Activated T-cell treated with anti-CD3 and anti-CD28 coated beads, Interleukin-2, amount 50 U/mL, for 1 hour (primary cell): ENCODE measurements at regions not wholly inside any gene's neighbourhood (a gene's known extent, or its start where the extent isn't known, plus 50 kb on each side); places are given as distances from the start of the nearest gene placed in this dataset.

ENCODE experiments used
- DNase-seq: peaks from one replicate; pipeline ENCODE4 v3.0.0-alpha.2; 2020

DNA sequence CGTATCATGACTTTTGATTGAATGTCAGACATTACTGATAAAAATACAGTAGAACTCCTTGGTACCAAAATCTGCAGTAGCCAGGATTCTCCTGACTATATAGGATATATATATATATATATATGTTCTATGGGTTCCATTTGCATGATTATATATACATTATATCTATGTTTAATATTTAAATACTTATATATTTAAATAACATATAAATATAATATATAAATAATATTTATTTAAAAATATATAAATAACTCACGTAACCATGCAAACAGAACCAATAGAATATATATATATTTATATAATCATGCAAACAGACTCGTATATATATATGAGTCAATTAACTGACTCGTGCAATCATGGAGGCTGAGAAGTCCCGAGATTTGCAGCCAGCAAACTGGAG is 278.8 kb upstream of the PLXNA2 start:
- DNase-seq: no peak

- no peak for DNase-seq
Measured at GRCh38 chr1:208524376-208524775, 280.2 kb upstream of the PLXNA2 start.

DNA sequence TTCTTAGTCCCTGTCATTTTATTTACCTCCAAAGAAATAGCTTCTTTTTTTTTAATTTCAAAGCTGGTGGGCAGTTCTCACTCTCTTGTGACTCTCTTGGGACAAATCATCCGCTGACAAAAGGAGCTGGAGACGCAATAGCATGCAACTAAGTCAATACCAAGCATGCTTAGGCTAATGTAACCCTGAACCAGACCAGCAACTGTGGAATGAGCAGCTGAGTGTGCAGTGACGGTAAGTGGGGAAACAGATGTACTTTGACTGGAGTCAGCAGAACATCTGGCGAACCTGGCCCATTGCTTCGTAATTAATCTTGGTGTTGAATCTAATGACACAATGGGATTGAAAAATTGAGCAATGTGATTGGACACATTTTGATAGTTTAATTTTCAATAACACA is 280.7 kb upstream of the PLXNA2 start:
- DNase-seq: no peak

- DNase-seq: no peak
Measured at GRCh38 chr1:208525417-208525816, 281.2 kb upstream of the PLXNA2 start.

- DNase-seq: no peak
Measured at GRCh38 chr1:208526613-208527125, 282.5 kb upstream of the PLXNA2 start.

GRCh38 chr1:208527156-208527555 is 283.0 kb upstream of the PLXNA2 start:
- DNase-seq: no peak

- no peak for DNase-seq
Measured at GRCh38 chr1:208528578-208529240, 284.5 kb upstream of the PLXNA2 start.

GRCh38 chr1:208531003-208531750 is 287.0 kb upstream of the PLXNA2 start:
- DNase-seq: no peak

DNA sequence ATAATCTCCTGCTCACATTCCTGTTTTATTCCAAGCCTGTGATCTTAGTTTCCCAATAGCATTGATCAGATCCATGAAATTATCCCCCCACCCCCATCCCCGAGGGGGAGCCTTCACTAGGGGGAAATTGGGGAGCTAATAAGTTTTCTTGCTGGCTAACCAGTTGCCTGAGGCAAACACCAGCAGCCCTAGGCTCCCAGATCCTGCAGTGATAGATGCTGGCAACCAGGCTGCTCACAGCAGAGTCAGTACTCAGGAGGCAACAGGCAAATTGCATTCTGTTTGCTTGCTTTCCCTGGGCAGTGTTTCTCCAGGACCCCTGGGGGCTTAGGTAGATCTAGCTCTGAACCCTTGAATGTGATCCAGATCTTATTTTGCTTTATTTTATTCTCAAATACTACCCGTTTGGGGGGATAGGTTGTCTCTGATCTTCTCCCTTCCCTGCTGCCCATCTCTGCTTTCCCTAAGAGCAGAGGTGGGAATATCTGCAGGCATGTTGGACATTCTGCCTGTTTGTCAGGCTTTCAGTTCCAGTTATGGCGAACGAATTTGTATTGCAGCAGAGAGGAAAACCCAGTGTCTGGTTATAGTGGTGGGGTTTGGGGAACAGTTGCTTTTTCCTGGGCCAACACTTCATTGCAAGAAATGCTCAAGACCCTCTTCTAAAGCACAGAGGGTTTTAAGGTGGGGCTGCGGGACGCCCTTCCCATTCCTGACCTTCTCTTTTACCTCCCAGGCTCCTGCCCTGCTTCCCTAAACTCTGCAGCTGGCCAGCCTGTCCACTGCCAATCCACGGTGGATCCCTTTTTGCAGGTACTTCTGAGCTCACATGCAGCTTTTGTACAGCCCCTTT is 289.8 kb upstream of the PLXNA2 start:
- no peak for DNase-seq

- no peak for DNase-seq
Measured at GRCh38 chr1:208534599-208534897, 290.4 kb upstream of the PLXNA2 start.

- DNase-seq: no peak
Measured at GRCh38 chr1:208534979-208535378, 290.8 kb upstream of the PLXNA2 start.

- no peak for DNase-seq
Measured at GRCh38 chr1:208535511-208535910, 291.3 kb upstream of the PLXNA2 start.

GRCh38 chr1:208536212-208536611 is 292.0 kb upstream of the PLXNA2 start:
- DNase-seq: no peak

GRCh38 chr1:208537198-208537597 is 293.0 kb upstream of the PLXNA2 start:
- DNase-seq: no peak

DNA sequence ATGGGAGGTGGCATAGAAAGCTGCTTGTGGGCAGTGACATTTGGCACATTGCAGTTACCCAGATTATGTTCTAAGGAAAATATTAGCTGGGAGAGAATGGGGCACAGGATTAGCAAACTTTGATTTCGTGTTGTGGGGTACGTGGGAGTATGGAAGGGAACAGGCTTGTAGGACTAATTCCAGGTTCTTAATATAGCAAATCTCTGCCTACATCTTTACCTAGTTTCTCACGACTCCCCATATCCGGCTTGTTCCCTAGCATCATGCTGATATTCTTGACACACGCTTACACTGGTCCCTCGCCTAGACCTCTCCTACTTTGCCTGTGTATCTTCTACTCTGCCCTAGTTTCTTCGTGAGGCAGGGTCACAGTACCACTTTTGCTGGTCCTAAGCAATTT is 293.9 kb upstream of the PLXNA2 start:
- DNase-seq: no peak

DNA sequence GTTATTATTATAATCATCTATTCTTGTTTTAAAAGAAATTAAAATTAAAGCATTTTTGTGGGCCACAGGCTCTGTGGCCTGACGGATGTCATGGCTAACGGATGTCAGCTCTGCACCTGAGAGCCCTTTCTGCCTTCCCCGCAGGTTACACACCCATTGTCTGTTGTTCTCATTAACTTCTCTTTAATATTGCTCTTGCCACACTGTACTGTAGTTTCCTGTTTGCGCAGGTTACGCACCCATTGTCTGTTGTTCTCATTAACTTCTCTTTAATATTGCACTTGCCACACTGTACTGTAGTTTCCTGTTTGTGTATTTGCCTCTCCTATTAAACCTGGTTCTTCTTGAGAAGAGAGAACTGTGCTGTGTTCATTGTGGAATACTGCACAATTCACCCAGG is 294.4 kb upstream of the PLXNA2 start:
- no peak for DNase-seq

GRCh38 chr1:208540724-208541123 is 296.5 kb upstream of the PLXNA2 start:
- DNase-seq: no peak

- DNase-seq: no peak
Measured at GRCh38 chr1:208541225-208541855, 297.2 kb upstream of the PLXNA2 start.

DNA sequence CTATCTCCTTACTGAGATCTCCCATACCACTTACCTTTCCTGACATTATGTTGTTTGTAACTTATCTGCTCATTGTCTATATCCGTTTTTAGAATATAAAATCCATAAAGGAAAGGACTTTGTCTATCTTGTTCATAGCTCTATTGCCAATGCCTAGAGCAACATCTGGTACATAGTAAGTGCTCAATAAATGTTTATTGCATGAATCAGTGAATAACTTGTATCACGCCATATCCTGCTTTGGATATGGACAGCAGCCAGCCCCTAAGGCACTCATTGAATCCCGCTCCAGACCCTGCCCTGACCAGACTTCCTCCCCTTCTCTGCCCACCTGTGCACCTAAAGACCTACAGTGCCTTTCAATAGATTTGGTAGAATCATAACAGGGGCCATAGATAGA is 298.1 kb upstream of the PLXNA2 start:
- DNase-seq: no peak

- no peak for DNase-seq
Measured at GRCh38 chr1:208544053-208544452, 299.9 kb upstream of the PLXNA2 start.

DNA sequence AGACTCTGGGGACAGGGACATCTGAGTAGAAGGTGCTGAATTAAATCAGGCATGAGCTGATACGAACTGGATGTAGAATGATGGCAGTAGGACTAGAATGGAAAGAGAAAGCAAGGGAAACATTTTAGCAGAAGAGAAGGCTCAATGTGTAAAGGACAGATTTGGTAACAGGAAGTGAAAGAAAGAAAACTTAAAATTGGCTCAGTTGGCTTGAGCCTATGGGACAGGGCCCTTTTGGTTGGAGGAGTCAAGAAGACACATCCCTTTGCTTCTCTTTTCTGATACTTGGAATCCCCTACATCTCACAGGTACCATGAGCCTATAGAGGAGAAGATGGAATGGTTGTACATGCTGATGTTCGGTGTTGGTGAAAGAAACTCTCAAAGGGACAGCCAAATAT is 300.6 kb upstream of the PLXNA2 start:
- DNase-seq: no peak

DNA sequence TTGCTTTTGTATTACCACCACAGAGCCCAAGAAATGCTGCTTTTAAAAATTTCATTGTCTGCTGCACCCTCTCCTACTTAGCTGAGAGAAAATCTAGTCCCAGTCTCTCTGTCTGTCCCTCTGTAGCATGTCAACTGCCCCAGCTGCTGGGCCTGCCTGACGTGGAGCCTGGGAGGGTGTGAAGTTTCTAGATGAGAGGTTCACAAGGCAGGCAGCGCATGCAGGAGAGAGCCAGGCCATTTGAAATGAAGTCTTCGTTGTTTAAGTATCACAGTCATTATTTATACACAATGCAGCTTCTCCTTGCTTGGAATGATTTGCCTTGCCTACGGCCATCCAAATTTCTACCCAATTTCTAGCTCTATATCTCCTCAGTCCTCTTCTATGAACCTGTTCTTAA is 306.8 kb upstream of the PLXNA2 start:
- DNase-seq: no peak

DNA sequence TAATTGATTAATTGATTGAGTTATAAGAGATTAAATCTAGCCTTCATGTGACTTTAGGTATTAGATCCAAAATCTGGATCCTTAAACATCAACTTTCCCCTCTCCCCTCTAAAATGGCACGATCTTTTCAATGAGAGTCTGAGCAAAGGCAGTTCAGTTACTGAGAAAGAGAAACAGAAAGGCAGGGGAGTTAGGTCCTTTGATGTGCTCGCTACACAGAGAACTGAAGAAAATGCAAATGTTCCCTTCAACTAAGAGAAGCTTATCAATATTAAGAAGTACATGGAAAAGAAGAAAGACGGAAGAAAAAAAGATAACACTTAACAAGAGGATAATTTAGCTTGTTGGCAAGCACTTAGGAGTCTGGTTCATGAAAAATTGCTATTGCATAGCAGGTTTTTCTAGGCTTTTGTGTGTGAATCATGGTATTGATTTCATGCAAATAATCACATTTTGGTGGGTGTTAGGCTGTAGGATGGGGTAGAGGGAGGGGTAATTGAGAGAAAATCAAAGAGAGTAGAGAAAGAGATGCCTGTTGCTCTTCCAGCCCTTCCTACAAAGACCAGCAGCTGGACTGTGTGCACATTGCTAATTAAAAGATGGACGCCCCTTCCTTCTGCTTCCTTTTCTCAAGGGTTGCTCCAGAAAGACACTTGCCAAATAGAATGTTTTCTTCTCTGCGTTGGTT is 307.6 kb upstream of the PLXNA2 start:
- no peak for DNase-seq
